HL-60 (cell line): ENCODE measurements at regions not wholly inside any gene's neighbourhood (a gene's known extent, or its start where the extent isn't known, plus 50 kb on each side); places are given as distances from the start of the nearest gene placed in this dataset.

Source experiments
- DNase-seq, 2 experiments: peaks; one replicate each; pipeline ENCODE4 v3.0.0-alpha.2; 2010 to 2020; ENCODE audit warnings: low read depth in 1 of 2, low spot score in 1 of 2
- H3K27ac ChIP-seq: fragments of 250-450 bp; sonication (Bioruptor Pico); replicated peaks from 2 replicates; pipeline ENCODE4 v1.5.1; 2020; ENCODE audit warnings: mild to moderate bottlenecking, moderate library complexity
- H3K27me3 ChIP-seq: fragments of 250-450 bp; sonication (Bioruptor Pico); 2 replicates; pipeline ENCODE4 v1.5.1; 2021; ENCODE audit warnings: mild to moderate bottlenecking, moderate library complexity; ENCODE audit not compliant: insufficient read depth, poor library complexity, severe bottlenecking
- H3K4me3 ChIP-seq: replicated peaks from 2 replicates; pipeline ENCODE4 v1.5.1; 2011; ENCODE audit warnings: mild to moderate bottlenecking, control low read depth, low read length; ENCODE audit not compliant: insufficient read depth
- CTCF ChIP-seq: IDR thresholded peaks from one replicate; pipeline ENCODE4 v1.5.1; 2011; ENCODE audit warnings: low read length, control low read depth, inconsistent platforms; ENCODE audit not compliant: insufficient read depth
- GABPA ChIP-seq: IDR thresholded peaks from 2 replicates; pipeline ENCODE4 v1.6.1; 2012; ENCODE audit warnings: low read depth
- POLR2AphosphoS5 ChIP-seq: IDR thresholded peaks from 2 replicates; pipeline ENCODE4 v1.6.1; 2012; ENCODE audit warnings: low read depth
- REST ChIP-seq: IDR thresholded peaks from 2 replicates; pipeline ENCODE4 v1.6.1; 2012; ENCODE audit warnings: low read depth; ENCODE audit not compliant: insufficient replicate concordance
- SPI1 ChIP-seq: IDR thresholded peaks from 2 replicates; pipeline ENCODE4 v1.6.1; 2012; ENCODE audit warnings: low read depth, mild to moderate bottlenecking, borderline replicate concordance

GRCh38 chr2:76668279-76668678, 853.9 kb downstream of the LRRTM4 start:
- H3K27me3 ChIP-seq, result no peaks in the 10 kb centered on the region
- DNase-seq, result no peak
- no peak overlapping the region for H3K4me3 ChIP-seq
- TF ChIP-seq REST, result no peak
- H3K27ac ChIP-seq, result no peak overlapping the region

GRCh38 chr2:76667821-76668271, 854.3 kb downstream of the LRRTM4 start:
- no peaks in the 10 kb centered on the region for H3K27me3 ChIP-seq
- DNase-seq, result no peak
- no peak for TF ChIP-seq SPI1
- TF ChIP-seq REST, result no peak
- no peak for TF ChIP-seq CTCF
- TF ChIP-seq GABPA, result no peak
- no peak for TF ChIP-seq POLR2AphosphoS5
- H3K27ac ChIP-seq, result no peak overlapping the region
- no peak overlapping the region for H3K4me3 ChIP-seq

GRCh38 chr2:76642129-76642528, 880.0 kb downstream of the LRRTM4 start:
- Histone ChIP-seq H3K27ac (no peak overlapping the region), H3K4me3 (no peak overlapping the region), H3K27me3 (no peaks in the 10 kb centered on the region)
- TF ChIP-seq SPI1 (no peak), CTCF (no peak), REST (no peak), POLR2AphosphoS5 (no peak), GABPA (no peak)
- no peak for DNase-seq

- DNase-seq, result no peak
- no peaks in the 10 kb centered on the region for H3K27me3 ChIP-seq
- no peak for TF ChIP-seq POLR2AphosphoS5
- TF ChIP-seq GABPA, result no peak
- TF ChIP-seq SPI1, result no peak
- TF ChIP-seq CTCF, result no peak
- no peak for TF ChIP-seq REST
- no peak overlapping the region for H3K27ac ChIP-seq
- no peak overlapping the region for H3K4me3 ChIP-seq
These were observed 880.7 kb downstream of the LRRTM4 start for GRCh38 chr2:76641506-76641905.
